H9 (cell line): ENCODE measurements at regions not wholly inside any gene's neighbourhood (a gene's known extent, or its start where the extent isn't known, plus 50 kb on each side); places are given as distances from the start of the nearest gene placed in this dataset.

Experiments
- DNase-seq: peaks from one replicate; pipeline ENCODE4 v3.0.0-alpha.2; 2017
- H2AFZ ChIP-seq: one replicate; pipeline ENCODE4 v1.6.1; 2013; ENCODE audit warnings: mild to moderate bottlenecking, low read length, control low read depth, moderate library complexity
- H2AK5ac ChIP-seq: 2 replicates; pipeline ENCODE4 v1.6.1; 2013; ENCODE audit warnings: low read length, control low read depth, mixed read lengths; ENCODE audit not compliant: insufficient read length
- H2BK120ac ChIP-seq: one replicate; pipeline ENCODE4 v1.6.1; 2013; ENCODE audit warnings: low read depth, mild to moderate bottlenecking, low read length, control low read depth, inconsistent platforms; ENCODE audit not compliant: poor library complexity, severe bottlenecking
- H2BK12ac ChIP-seq: 2 replicates; pipeline ENCODE4 v1.6.1; 2013; ENCODE audit warnings: low read length, control low read depth, mixed read lengths, low read depth; ENCODE audit not compliant: insufficient read length
- H2BK15ac ChIP-seq: 2 replicates; pipeline ENCODE4 v1.6.1; 2013; ENCODE audit warnings: low read depth, low read length, control low read depth
- H2BK20ac ChIP-seq: one replicate; pipeline ENCODE4 v1.6.1; 2013; ENCODE audit warnings: low read depth, mild to moderate bottlenecking, low read length, control low read depth, inconsistent platforms; ENCODE audit not compliant: poor library complexity, severe bottlenecking
- H2BK5ac ChIP-seq: 2 replicates; pipeline ENCODE4 v1.6.1; 2013; ENCODE audit warnings: low read length, control low read depth, mixed read lengths; ENCODE audit not compliant: insufficient read length
- H3K14ac ChIP-seq: 2 replicates; pipeline ENCODE4 v1.6.1; 2013; ENCODE audit warnings: low read length, control low read depth; ENCODE audit not compliant: insufficient read depth
- H3K18ac ChIP-seq: 2 replicates; pipeline ENCODE4 v1.6.1; 2013; ENCODE audit warnings: low read depth, mild to moderate bottlenecking, mixed read lengths, low read length, control low read depth; ENCODE audit not compliant: insufficient read length
- H3K23ac ChIP-seq: 2 replicates; pipeline ENCODE4 v1.6.1; 2013; ENCODE audit warnings: low read length, control low read depth, mixed read lengths, low read depth; ENCODE audit not compliant: insufficient read length
- H3K23me2 ChIP-seq: 2 replicates; pipeline ENCODE4 v1.6.1; 2013; ENCODE audit warnings: low read depth, mild to moderate bottlenecking, mixed read lengths, low read length, control low read depth; ENCODE audit not compliant: insufficient read length, poor library complexity, severe bottlenecking
- H3K27ac ChIP-seq: 2 replicates; pipeline ENCODE4 v1.5.1; 2013; ENCODE audit warnings: low read length, control low read depth, mixed read lengths, low read depth; ENCODE audit not compliant: insufficient read length
- H3K27me3 ChIP-seq: 2 replicates; pipeline ENCODE4 v1.6.1; 2013; ENCODE audit warnings: low read length, control low read depth, inconsistent platforms; ENCODE audit not compliant: insufficient read depth
- H3K4ac ChIP-seq: 2 replicates; pipeline ENCODE4 v1.6.1; 2013; ENCODE audit warnings: low read depth, mild to moderate bottlenecking, control low read depth, inconsistent platforms, low read length, moderate library complexity
- H3K4me1 ChIP-seq: 2 replicates; pipeline ENCODE4 v1.6.1; 2013; ENCODE audit warnings: low read length, control low read depth, inconsistent platforms; ENCODE audit not compliant: insufficient read depth
- H3K4me2 ChIP-seq: 2 replicates; pipeline ENCODE4 v1.6.1; 2013; ENCODE audit warnings: low read length, control low read depth, mixed read lengths; ENCODE audit not compliant: insufficient read length, insufficient read depth
- H3K56ac ChIP-seq: 2 replicates; pipeline ENCODE4 v1.6.1; 2013; ENCODE audit warnings: low read depth, mild to moderate bottlenecking, mixed read lengths, low read length, control low read depth; ENCODE audit not compliant: insufficient read length
- H3K79me1 ChIP-seq: 2 replicates; pipeline ENCODE4 v1.6.1; 2013; ENCODE audit warnings: low read depth, mild to moderate bottlenecking, moderate library complexity, low read length, control low read depth, inconsistent platforms; ENCODE audit not compliant: insufficient read depth, poor library complexity, severe bottlenecking
- H3K79me2 ChIP-seq: 2 replicates; pipeline ENCODE4 v1.6.1; 2013; ENCODE audit warnings: low read length, control low read depth, inconsistent platforms; ENCODE audit not compliant: insufficient read depth
- H3K9ac ChIP-seq: 2 replicates; pipeline ENCODE4 v1.6.1; 2013; ENCODE audit warnings: low read length, control low read depth, mixed read lengths; ENCODE audit not compliant: insufficient read length; ENCODE audit errors: extremely low read depth
- H3K9me3 ChIP-seq: one replicate; pipeline ENCODE4 v1.6.1; 2013; ENCODE audit warnings: low read depth, low read length, inconsistent platforms; ENCODE audit not compliant: control insufficient read depth
- H3T11ph ChIP-seq: one replicate; pipeline ENCODE4 v1.6.1; 2013; ENCODE audit warnings: mild to moderate bottlenecking, low read length, control low read depth, inconsistent platforms
- H4K20me1 ChIP-seq: one replicate; pipeline ENCODE4 v1.6.1; 2013; ENCODE audit not compliant: control insufficient read depth, insufficient read length, insufficient read depth
- H4K5ac ChIP-seq: 2 replicates; pipeline ENCODE4 v1.6.1; 2013; ENCODE audit warnings: low read depth, mild to moderate bottlenecking, mixed read lengths, low read length, control low read depth; ENCODE audit not compliant: insufficient read length
- H4K8ac ChIP-seq: replicated peaks from 2 replicates; pipeline ENCODE4 v1.6.1; 2013; ENCODE audit warnings: low read length, control low read depth, mixed read lengths, low read depth; ENCODE audit not compliant: insufficient read length
- H4K91ac ChIP-seq: 2 replicates; pipeline ENCODE4 v1.6.1; 2013; ENCODE audit warnings: low read depth, mild to moderate bottlenecking, moderate library complexity, mixed read lengths, low read length, control low read depth; ENCODE audit not compliant: insufficient read length
- H3K27ac Mint-ChIP-seq, 3 experiments: 2 replicates in 2 of 3; 3 replicates in 1 of 3; pipeline ENCODE4 v1.8.0; 2020 to 2021; ENCODE audit warnings: mixed read lengths in 3 of 3, mild to moderate bottlenecking in 1 of 3, moderate library complexity in 1 of 3
- H3K27me3 Mint-ChIP-seq: 2 replicates; pipeline ENCODE4 v1.8.0; 2021; ENCODE audit warnings: low read depth, mild to moderate bottlenecking, moderate library complexity, mixed read lengths
- H3K36me3 Mint-ChIP-seq, 3 experiments: 2 replicates in 2 of 3; 3 replicates in 1 of 3; pipeline ENCODE4 v1.8.0; 2020 to 2021; ENCODE audit warnings: low read depth in 3 of 3, mixed read lengths in 3 of 3; ENCODE audit not compliant: insufficient read depth in 1 of 3
- H3K4me1 Mint-ChIP-seq, 2 experiments: 2 replicates each; pipeline ENCODE4 v1.8.0; 2020; ENCODE audit warnings: mixed read lengths in 2 of 2
- H3K4me3 Mint-ChIP-seq, 2 experiments: 2 replicates in 1 of 2; 3 replicates in 1 of 2; pipeline ENCODE4 v1.8.0; 2020 to 2021; ENCODE audit warnings: mild to moderate bottlenecking in 2 of 2, mixed read lengths in 2 of 2, moderate library complexity in 1 of 2
- H3K9me3 Mint-ChIP-seq, 2 experiments: 2 replicates in 1 of 2; 3 replicates in 1 of 2; pipeline ENCODE4 v1.8.0; 2020; ENCODE audit warnings: mild to moderate bottlenecking in 2 of 2, mixed read lengths in 2 of 2, moderate library complexity in 1 of 2
- WGBS: extraction: QIAGEN DNeasy Blood & Tissue Kit; methylation state at CpG from one replicate; pipeline ENCODE4 v1.1.7; 2013; ENCODE audit warnings: missing lambda C conversion rate, low lambda C conversion rate, mixed read lengths; ENCODE audit not compliant: insufficient read length; ENCODE audit errors: extremely low coverage; 5-methylcytosine and 5-hydroxymethylcytosine counted together
- TF ChIP-seq, protein P1 (sequence below): fragments of 200-600 bp; sonication (generic); conservative IDR thresholded peaks from 3 replicates; pipeline ENCODE4 v1.8.0; 2021; ENCODE audit warnings: antibody characterized with exemption, mild to moderate bottlenecking

DNA sequence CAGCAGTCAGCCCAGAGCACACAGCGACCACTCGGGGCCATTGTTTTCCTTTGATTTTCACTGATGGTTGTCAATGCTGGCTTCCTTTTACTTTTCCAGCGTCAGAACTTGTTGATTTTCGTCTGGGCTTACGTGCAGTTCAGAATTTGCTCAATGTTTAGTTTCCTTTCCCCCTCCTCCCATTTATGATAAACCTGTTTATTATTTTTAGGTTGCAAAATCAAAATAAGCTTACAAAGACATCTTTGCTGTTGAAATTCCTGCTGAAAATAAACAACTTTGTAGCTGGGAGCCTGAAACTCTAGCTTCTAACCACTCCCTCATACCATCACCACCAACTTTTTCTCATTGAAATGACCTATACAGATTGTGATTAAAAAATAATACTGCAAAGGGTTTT, 83.1 kb upstream of the LYZL1 start:
- Histone ChIP-seq H3K4ac (no peak overlapping the region), H3K27me3 (no peaks in the 10 kb centered on the region), H3T11ph (no peak overlapping the region), H4K20me1 (no peaks in the 10 kb centered on the region), H2AFZ (no peak overlapping the region), H4K91ac (no peak overlapping the region), H2BK15ac (no peak overlapping the region), H3K9me3 (no peaks in the 10 kb centered on the region), H3K9ac (no peak overlapping the region), H3K79me2 (no peaks in the 10 kb centered on the region), H3K23me2 (no peaks in the 10 kb centered on the region), H3K18ac (no peak overlapping the region), H2BK20ac (no peak overlapping the region), H3K4me1 (peaks cover 10% of the 10 kb centered on the region; the same call in 1 of the 2 replicates), H3K4me2 (no peak overlapping the region), H2AK5ac (no peak overlapping the region), H3K14ac (no peak overlapping the region), H4K8ac (no peak overlapping the region), H4K5ac (no peak overlapping the region), H2BK12ac (no peak overlapping the region), H2BK5ac (no peak overlapping the region), H3K27ac (no peak overlapping the region), H3K79me1 (no peaks in the 10 kb centered on the region), H2BK120ac (no peak overlapping the region), H3K56ac (no peak overlapping the region), H3K23ac (no peak overlapping the region)
- no CpG with 5 or more reads among the region's 5 CpGs for WGBS
- peaks cover 5 to 8% of the 10 kb centered on the region in 2 experiments for H3K9me3 Mint-ChIP-seq
- no peak overlapping the region for H3K27ac Mint-ChIP-seq
- H3K4me3 Mint-ChIP-seq = no peak overlapping the region
- no peak for DNase-seq
- H3K36me3 Mint-ChIP-seq = peaks cover 2 to 11% (median 7%) of the 10 kb centered on the region in 3 experiments; a peak in 6 of 7 replicates
- peaks cover 25 to 27% of the 10 kb centered on the region in 2 experiments for H3K4me1 Mint-ChIP-seq
- TF ChIP-seq, protein P1, sequence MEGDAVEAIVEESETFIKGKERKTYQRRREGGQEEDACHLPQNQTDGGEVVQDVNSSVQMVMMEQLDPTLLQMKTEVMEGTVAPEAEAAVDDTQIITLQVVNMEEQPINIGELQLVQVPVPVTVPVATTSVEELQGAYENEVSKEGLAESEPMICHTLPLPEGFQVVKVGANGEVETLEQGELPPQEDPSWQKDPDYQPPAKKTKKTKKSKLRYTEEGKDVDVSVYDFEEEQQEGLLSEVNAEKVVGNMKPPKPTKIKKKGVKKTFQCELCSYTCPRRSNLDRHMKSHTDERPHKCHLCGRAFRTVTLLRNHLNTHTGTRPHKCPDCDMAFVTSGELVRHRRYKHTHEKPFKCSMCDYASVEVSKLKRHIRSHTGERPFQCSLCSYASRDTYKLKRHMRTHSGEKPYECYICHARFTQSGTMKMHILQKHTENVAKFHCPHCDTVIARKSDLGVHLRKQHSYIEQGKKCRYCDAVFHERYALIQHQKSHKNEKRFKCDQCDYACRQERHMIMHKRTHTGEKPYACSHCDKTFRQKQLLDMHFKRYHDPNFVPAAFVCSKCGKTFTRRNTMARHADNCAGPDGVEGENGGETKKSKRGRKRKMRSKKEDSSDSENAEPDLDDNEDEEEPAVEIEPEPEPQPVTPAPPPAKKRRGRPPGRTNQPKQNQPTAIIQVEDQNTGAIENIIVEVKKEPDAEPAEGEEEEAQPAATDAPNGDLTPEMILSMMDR = no peak
- peaks cover 3% of the 10 kb centered on the region for H3K27me3 Mint-ChIP-seq
